D721Med (cell line): ENCODE measurements at regions not wholly inside any gene's neighbourhood (a gene's known extent, or its start where the extent isn't known, plus 50 kb on each side); places are given as distances from the start of the nearest gene placed in this dataset.

Source experiments
- DNase-seq: peaks from one replicate; pipeline ENCODE4 v3.0.0; 2011; ENCODE audit warnings: low spot score; ENCODE audit not compliant: insufficient read length
- FAIRE-seq: peaks from 2 replicates; lab custom pipeline; 2011; peaks lifted over from hg19 to GRCh38; lab: Jason Lieb, UNC
- TF ChIP-seq, protein P1 (sequence below): IDR thresholded peaks from 2 replicates; pipeline ENCODE4 v1.5.1; 2012; ENCODE audit warnings: mild to moderate bottlenecking, control low read depth; ENCODE audit not compliant: insufficient read depth; ENCODE audit errors: missing control alignments

DNA sequence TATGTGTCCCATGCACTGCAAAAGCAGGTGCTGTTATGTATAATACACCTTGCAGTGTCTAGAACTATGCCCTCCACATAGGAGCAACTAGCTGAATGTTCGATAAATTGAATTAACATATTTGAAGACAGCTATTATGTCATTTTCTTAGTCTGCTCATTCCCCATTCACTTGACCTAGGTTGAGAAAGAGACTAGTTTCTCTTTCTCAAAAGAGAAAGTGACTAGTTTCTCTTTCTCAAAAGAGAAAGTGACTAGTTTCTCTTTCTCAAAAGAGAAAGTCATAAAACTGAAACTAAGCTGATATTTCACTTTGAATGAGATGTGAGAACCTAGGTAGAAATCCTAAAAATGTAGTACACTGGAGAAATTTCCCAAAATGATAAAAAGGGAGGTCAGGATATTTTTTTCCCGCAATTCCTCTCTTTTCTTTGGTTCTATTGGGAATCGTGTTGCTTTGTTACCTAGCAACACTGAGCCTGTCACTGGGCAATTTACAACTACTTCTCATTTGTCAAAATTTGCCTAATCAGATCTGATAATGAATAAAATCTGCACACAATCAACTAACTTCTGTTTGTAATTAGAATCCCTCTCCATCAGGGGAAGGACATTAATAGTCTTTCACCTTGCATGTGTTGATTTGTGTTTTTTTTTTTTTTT is 132.0 kb upstream of the GRIA1 start:
- TF ChIP-seq, protein P1, sequence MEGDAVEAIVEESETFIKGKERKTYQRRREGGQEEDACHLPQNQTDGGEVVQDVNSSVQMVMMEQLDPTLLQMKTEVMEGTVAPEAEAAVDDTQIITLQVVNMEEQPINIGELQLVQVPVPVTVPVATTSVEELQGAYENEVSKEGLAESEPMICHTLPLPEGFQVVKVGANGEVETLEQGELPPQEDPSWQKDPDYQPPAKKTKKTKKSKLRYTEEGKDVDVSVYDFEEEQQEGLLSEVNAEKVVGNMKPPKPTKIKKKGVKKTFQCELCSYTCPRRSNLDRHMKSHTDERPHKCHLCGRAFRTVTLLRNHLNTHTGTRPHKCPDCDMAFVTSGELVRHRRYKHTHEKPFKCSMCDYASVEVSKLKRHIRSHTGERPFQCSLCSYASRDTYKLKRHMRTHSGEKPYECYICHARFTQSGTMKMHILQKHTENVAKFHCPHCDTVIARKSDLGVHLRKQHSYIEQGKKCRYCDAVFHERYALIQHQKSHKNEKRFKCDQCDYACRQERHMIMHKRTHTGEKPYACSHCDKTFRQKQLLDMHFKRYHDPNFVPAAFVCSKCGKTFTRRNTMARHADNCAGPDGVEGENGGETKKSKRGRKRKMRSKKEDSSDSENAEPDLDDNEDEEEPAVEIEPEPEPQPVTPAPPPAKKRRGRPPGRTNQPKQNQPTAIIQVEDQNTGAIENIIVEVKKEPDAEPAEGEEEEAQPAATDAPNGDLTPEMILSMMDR: no peak
- FAIRE-seq (no peak), DNase-seq (no peak)

DNA sequence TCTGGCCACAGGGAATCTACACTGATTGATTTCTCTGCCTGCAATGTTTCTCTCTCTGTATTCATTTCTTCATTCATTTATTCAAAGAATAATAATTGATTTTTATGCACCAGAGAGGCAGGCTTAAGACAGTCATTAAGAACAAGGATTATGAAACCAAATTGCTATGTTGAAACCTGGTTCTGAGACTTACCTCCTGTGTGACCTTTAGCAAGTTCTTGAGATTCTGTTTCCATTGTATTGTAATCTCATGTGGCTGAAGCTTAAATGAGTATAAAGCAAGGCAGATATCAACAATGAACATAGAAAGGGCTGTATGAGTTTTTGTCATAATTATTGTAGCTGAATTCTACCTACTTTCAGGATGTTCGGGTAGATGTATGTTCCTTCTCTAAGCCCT is 129.6 kb upstream of the GRIA1 start:
- TF ChIP-seq, protein P1: no peak
- FAIRE-seq: no peak

DNA sequence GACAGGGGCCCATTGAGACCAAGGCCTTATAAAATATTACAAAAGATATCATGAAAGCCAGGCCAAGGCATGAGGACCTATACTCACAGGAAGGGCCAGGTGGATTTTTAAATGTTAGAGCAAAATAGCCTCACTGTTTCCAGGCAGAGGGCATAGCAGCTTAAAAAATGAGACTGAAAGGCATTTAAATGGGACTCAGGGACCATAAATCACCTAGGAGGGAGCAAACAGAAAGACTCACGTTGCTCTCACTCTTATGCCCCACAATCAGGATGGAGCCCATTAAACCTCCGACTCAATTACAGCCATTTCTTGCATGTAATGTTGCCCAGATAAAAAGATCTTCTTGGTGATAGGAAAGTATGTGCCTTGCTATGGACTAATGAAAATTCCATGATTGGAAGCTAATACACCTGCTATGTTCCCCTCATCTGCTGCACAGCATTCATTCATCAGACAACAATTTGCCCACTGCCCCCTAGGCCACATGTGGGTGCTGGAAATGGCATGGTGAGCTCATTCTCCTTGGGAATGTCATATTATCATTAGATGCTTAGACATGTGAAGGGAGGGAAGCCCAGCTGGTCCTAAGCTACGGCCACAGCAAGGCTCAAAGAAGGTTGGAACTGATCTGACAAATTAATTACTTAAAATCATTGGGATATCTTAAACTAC is 128.6 kb upstream of the GRIA1 start:
- TF ChIP-seq, protein P1: no peak
- FAIRE-seq: no peak
- no peak for DNase-seq

More for the DNA sequence above, 129.6 kb upstream of the GRIA1 start:
- DNase-seq: no peak

DNA sequence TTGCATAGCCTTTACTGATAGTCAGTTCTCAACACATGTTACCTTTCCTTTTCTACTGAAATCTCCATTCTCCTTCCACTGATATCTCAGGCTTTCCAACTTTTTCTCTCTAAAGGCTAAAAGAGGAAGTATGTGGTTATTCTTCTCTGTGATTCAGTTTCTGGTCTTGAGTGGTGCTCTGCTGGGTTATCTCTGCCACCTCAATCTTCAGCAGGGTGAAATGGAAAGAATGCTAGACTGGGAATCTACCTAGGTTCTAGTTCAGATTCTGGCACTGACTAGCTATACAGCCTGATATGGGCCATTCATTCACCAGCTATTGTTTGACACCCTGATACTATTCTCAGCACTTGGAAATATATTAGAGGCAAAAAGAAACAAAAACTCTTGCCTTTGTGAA is 124.9 kb upstream of the GRIA1 start:
- no peak for FAIRE-seq
- TF ChIP-seq, protein P1: no peak
- no peak for DNase-seq

DNA sequence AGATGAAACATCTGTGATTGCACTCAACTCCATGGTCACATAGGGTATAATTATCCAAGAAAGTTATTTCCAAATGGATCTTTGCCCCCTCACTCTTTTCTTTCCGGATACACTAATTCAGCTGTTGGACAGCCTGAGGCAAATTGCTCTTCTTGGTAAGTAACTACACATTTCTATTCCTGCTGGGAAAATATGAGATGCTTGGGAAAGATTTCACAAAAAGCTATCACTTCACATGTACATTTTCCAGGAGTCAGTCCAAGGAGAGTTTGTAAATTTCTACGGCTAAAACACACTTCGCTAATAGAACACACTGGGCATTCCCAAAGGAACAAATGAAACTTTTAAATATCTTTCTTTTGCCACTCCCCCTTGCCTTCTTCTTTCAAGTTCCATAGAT is 123.0 kb upstream of the GRIA1 start:
- DNase-seq: no peak
- TF ChIP-seq, protein P1: no peak
- no peak for FAIRE-seq

DNA sequence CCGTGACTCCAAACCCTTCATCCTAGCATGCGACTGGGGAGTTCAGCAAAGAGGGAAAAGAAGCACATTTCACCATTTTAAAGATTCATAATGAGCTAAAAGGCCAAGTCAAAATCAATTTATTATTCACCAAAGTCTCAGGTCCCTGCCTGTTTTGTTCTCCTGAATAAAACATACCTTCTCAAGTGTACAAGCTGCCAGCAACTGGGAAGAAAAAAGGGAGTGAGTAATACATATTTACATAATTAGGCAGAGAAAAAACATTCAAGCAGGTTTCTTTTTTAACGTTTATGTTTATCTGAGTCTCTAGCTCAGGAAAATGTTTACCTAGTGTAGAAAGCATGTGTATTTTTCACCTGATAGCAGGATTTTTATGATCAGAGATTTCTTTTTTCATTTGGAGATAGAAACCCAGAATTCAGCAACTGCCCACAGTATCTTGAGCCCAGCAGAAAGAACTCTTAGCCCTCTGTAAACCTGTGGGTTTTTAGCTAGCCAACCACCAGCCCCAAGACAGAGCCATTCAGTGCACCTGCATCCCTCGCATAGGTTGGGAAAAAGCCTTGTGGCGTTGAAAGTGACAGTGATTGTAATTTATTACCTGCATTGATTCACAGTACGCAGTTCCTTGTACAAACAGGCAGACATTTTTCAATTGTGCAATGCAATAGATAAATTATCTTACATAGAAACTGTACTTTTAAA is 117.9 kb upstream of the GRIA1 start:
- DNase-seq (no peak), FAIRE-seq (no peak)
- TF ChIP-seq, protein P1: no peak
